Body of pancreas (tissue), 4 donors: ENCODE measurements at regions not wholly inside any gene's neighbourhood (a gene's known extent, or its start where the extent isn't known, plus 50 kb on each side); places are given as distances from the start of the nearest gene placed in this dataset.

Experiments
- CTCF ChIP-seq, 7 experiments: fragments of 450-650 bp in 4 of 7; fragments of 200-600 bp in 3 of 7; sonication (generic) in 3 of 7; IDR thresholded peaks; one replicate each; pipeline ENCODE4 v1.5.1; 2016 to 2019; ENCODE audit warnings: antibody characterized with exemption in 7 of 7
- POLR2A ChIP-seq, 3 donors: fragments of 450-650 bp; IDR thresholded peaks; one replicate each; pipeline ENCODE4 v1.6.1; 2016; ENCODE audit warnings: antibody characterized with exemption in 3 of 3, mild to moderate bottlenecking in 2 of 3

- TF ChIP-seq CTCF (IDR thresholded peaks at IDR 0.05): no peak
- no peak for TF ChIP-seq POLR2A (IDR thresholded peaks at IDR 0.05)
Measured at GRCh38 chr4:16438986-16439385, 212.7 kb upstream of the TAPT1 start.
